ENCODE measurements at regions not wholly inside any gene's neighbourhood (a gene's known extent, or its start where the extent isn't known, plus 50 kb on each side); places are given as distances from the start of the nearest gene placed in this dataset.

DNA sequence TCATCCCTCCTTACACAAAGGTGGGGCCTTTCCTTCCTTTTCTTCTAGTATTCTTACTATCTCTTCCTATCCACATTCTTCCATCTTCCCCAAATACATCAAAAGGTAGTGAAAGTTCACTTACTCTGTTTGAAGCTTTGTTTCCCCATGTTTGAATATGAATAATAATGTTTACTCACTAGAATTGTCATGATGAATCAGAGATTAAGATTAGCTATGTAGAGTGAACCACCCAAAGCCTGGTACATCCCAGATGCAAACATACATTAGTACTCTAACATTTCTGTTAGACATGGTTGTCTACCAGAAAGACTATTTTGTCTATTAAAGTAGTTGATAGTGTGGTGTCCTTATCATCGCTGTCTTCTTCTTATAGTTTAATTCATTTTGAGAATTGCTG lies 327.1 kb upstream of the TBC1D5 start:
- H3K9me3 ChIP-seq (ENCODE audit: control insufficient read depth, insufficient read depth, low read length): 0 out of 2 replicates have a peak, but pooled peaks cover under 1% of the 10 kb centered on the region
- no peaks in the 10 kb centered on the region for H4K20me1 ChIP-seq (ENCODE audit: control insufficient read depth, insufficient read depth, low read depth, low read length)
- TF ChIP-seq EZH2phosphoT487 (IDR thresholded peaks at IDR 0.05; ENCODE audit: borderline replicate concordance, low read length): no peak
- no peak for TF ChIP-seq CTCF (IDR thresholded peaks at IDR 0.05; ENCODE audit: low read depth, low read length, poor library complexity, severe bottlenecking)
- no peaks in the 10 kb centered on the region for H3K27me3 ChIP-seq (ENCODE audit: control insufficient read depth, low read length)
- no peaks in the 10 kb centered on the region for H3F3A ChIP-seq (ENCODE audit: control insufficient read depth, insufficient read depth)
- H3K36me3 ChIP-seq (ENCODE audit: control insufficient read depth, low read length): no peaks in the 10 kb centered on the region
- no peaks in the 10 kb centered on the region for H3K9me2 ChIP-seq (replicated peaks; ENCODE audit: control insufficient read depth, low read length)
- no peak overlapping the region for H3K27ac ChIP-seq (ENCODE audit: low read depth, low read length)
- no peak overlapping the region for H3K4me3 ChIP-seq (ENCODE audit: low read length)
- H3K4me1 ChIP-seq (ENCODE audit: control insufficient read depth, low read length): no peaks in the 10 kb centered on the region
- H3K79me2 ChIP-seq (ENCODE audit: control insufficient read depth, low read length): no peaks in the 10 kb centered on the region
- no peak overlapping the region for H3K4me2 ChIP-seq (ENCODE audit: low read length)

GRCh38 chr3:18066899-18067582 lies 324.6 kb upstream of the TBC1D5 start:
- no peak overlapping the region for H3K4me2 ChIP-seq (ENCODE audit: low read length)
- H4K20me1 ChIP-seq (ENCODE audit: control insufficient read depth, insufficient read depth, low read depth, low read length): no peaks in the 10 kb centered on the region
- no peaks in the 10 kb centered on the region for H3K9me2 ChIP-seq (replicated peaks; ENCODE audit: control insufficient read depth, low read length)
- no peak overlapping the region for H3K27ac ChIP-seq (ENCODE audit: low read depth, low read length)
- TF ChIP-seq EZH2phosphoT487 (IDR thresholded peaks at IDR 0.05; ENCODE audit: borderline replicate concordance, low read length): no peak
- TF ChIP-seq CTCF (IDR thresholded peaks at IDR 0.05; ENCODE audit: low read depth, low read length, poor library complexity, severe bottlenecking): no peak
- H3K79me2 ChIP-seq (ENCODE audit: control insufficient read depth, low read length): no peaks in the 10 kb centered on the region
- no peaks in the 10 kb centered on the region for H3K36me3 ChIP-seq (ENCODE audit: control insufficient read depth, low read length)
- H3K27me3 ChIP-seq (ENCODE audit: control insufficient read depth, low read length): no peaks in the 10 kb centered on the region
- H3K4me1 ChIP-seq (ENCODE audit: control insufficient read depth, low read length): no peaks in the 10 kb centered on the region
- H3K9me3 ChIP-seq (ENCODE audit: control insufficient read depth, insufficient read depth, low read length): 0 out of 2 replicates have a peak, but pooled peaks cover 3% of the 10 kb centered on the region
- H3F3A ChIP-seq (ENCODE audit: control insufficient read depth, insufficient read depth): no peaks in the 10 kb centered on the region
- no peak overlapping the region for H3K4me3 ChIP-seq (ENCODE audit: low read length)

DNA sequence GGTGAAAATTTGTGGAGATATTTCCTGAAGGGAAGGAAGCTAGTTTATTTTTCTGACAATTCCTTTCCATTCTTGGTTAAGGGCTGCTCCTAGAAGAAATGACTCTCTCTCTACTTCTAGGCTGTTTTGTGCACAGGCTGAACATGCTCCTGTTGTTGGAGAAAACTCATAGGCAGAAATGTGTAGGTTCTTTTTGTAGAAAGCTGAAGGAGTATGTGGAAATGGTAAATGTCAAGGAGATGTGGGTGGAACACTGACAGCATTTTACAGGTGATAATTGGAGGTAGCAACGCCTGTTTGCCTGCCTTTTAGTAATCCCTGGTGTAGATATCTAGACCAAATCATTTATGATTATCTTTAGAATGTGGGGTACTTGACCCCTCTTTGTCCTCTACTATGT lies 322.2 kb upstream of the TBC1D5 start:
- Histone ChIP-seq H3K4me1 (ENCODE audit: control insufficient read depth, low read length) (no peaks in the 10 kb centered on the region), H3K9me3 (ENCODE audit: control insufficient read depth, insufficient read depth, low read length) (0 out of 2 replicates have a peak, but pooled peaks cover 3% of the 10 kb centered on the region), H3K27me3 (ENCODE audit: control insufficient read depth, low read length) (no peaks in the 10 kb centered on the region), H3K4me3 (ENCODE audit: low read length) (no peak overlapping the region), H3K9me2 (replicated peaks; ENCODE audit: control insufficient read depth, low read length) (no peaks in the 10 kb centered on the region), H3K36me3 (ENCODE audit: control insufficient read depth, low read length) (no peaks in the 10 kb centered on the region), H3F3A (ENCODE audit: control insufficient read depth, insufficient read depth) (no peaks in the 10 kb centered on the region), H3K79me2 (ENCODE audit: control insufficient read depth, low read length) (no peaks in the 10 kb centered on the region), H3K27ac (ENCODE audit: low read depth, low read length) (no peak overlapping the region), H4K20me1 (ENCODE audit: control insufficient read depth, insufficient read depth, low read depth, low read length) (no peaks in the 10 kb centered on the region), H3K4me2 (ENCODE audit: low read length) (no peak overlapping the region)
- TF ChIP-seq CTCF (IDR thresholded peaks at IDR 0.05; ENCODE audit: low read depth, low read length, poor library complexity, severe bottlenecking) (no peak), EZH2phosphoT487 (IDR thresholded peaks at IDR 0.05; ENCODE audit: borderline replicate concordance, low read length) (no peak)
